ENCODE measurements at regions not wholly inside any gene's neighbourhood (a gene's known extent, or its start where the extent isn't known, plus 50 kb on each side); places are given as distances from the start of the nearest gene placed in this dataset.

GRCh38 chr21:35775778-35776544, 284.4 kb downstream of the SETD4 start:
- intact Hi-C loops (cut with DNase I), result no loop called here
- no peak overlapping the region for H3K4me3 ChIP-seq
- 65 to 75% (median 72%) methylated on average over 7 of the region's 7 CpGs for WGBS, 4 donors
- no peak for DNase-seq
- H3K27me3 ChIP-seq, result no peaks in the 10 kb centered on the region
- H3K4me1 ChIP-seq (replicated peaks in 1 of 2), result no peaks in the 10 kb centered on the region
- no peaks in the 10 kb centered on the region for H3K9me3 ChIP-seq (replicated peaks in 1 of 3)
- no peaks in the 10 kb centered on the region for H3K36me3 ChIP-seq (replicated peaks in 1 of 2)
- no peak for TF ChIP-seq POLR2A (IDR thresholded peaks at IDR 0.05)
- TF ChIP-seq, protein P1, sequence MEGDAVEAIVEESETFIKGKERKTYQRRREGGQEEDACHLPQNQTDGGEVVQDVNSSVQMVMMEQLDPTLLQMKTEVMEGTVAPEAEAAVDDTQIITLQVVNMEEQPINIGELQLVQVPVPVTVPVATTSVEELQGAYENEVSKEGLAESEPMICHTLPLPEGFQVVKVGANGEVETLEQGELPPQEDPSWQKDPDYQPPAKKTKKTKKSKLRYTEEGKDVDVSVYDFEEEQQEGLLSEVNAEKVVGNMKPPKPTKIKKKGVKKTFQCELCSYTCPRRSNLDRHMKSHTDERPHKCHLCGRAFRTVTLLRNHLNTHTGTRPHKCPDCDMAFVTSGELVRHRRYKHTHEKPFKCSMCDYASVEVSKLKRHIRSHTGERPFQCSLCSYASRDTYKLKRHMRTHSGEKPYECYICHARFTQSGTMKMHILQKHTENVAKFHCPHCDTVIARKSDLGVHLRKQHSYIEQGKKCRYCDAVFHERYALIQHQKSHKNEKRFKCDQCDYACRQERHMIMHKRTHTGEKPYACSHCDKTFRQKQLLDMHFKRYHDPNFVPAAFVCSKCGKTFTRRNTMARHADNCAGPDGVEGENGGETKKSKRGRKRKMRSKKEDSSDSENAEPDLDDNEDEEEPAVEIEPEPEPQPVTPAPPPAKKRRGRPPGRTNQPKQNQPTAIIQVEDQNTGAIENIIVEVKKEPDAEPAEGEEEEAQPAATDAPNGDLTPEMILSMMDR (IDR thresholded peaks at IDR 0.05), result no peak
- no peak overlapping the region for H3K27ac ChIP-seq

GRCh38 chr21:35770101-35770945, 290.0 kb downstream of the SETD4 start:
- TF ChIP-seq, protein P1 (IDR thresholded peaks at IDR 0.05), result no peak
- TF ChIP-seq POLR2A (IDR thresholded peaks at IDR 0.05), result no peak
- no peak for DNase-seq
- intact Hi-C loops (cut with DNase I), result no loop called here

DNA sequence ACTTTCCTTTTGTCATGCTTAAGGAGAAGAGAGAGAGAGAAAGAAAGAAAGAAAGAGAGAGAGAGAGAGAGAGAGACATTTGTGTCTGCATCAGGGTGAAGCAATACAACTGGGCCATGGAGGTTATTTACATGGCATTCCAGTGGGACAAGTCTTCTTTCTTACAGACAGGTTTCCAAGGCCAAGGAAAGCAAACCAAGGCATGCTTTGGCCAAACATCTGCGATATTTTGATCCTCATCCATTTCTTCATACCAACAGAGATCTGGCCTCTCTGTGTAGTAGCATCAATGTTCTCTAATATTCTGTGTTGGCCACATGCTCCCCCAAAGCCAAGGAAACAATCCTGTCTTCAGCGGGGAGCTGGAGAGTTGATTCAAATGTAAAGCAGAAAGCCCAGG, 292.1 kb downstream of the SETD4 start:
- intact Hi-C loops (cut with DNase I), result no loop called here
- H3K27me3 ChIP-seq, result no peaks in the 10 kb centered on the region
- DNase-seq, result no peak
- H3K9me3 ChIP-seq (replicated peaks in 1 of 3), result no peaks in the 10 kb centered on the region
- no peaks in the 10 kb centered on the region for H3K4me1 ChIP-seq (replicated peaks in 1 of 2)
- WGBS, 4 donors, result 65 to 76% (median 70%) methylated on average over 2 of the region's 2 CpGs
- TF ChIP-seq, protein P1 (IDR thresholded peaks at IDR 0.05), result no peak
- no peak for TF ChIP-seq POLR2A (IDR thresholded peaks at IDR 0.05)
- H3K36me3 ChIP-seq (replicated peaks in 1 of 2), result no peaks in the 10 kb centered on the region
- H3K4me3 ChIP-seq, result no peak overlapping the region
- H3K27ac ChIP-seq, result no peak overlapping the region

More at GRCh38 chr21:35770101-35770945, 290.0 kb downstream of the SETD4 start:
- Histone ChIP-seq H3K36me3 (replicated peaks in 1 of 2) (no peaks in the 10 kb centered on the region), H3K4me3 (no peak overlapping the region), H3K27ac (no peak overlapping the region), H3K9me3 (replicated peaks in 1 of 3) (no peaks in the 10 kb centered on the region), H3K4me1 (replicated peaks in 1 of 2) (no peaks in the 10 kb centered on the region), H3K27me3 (no peaks in the 10 kb centered on the region)
- WGBS, 4 donors, result 90 to 93% (median 92%) methylated on average over 4 of the region's 4 CpGs

- Histone ChIP-seq H3K4me3 (no peak overlapping the region), H3K36me3 (replicated peaks in 1 of 2) (no peaks in the 10 kb centered on the region), H3K27me3 (no peaks in the 10 kb centered on the region), H3K27ac (no peak overlapping the region), H3K9me3 (replicated peaks in 1 of 3) (no peaks in the 10 kb centered on the region), H3K4me1 (replicated peaks in 1 of 2) (no peaks in the 10 kb centered on the region)
- intact Hi-C loops (cut with DNase I), result no loop called here
- no peak for DNase-seq
- TF ChIP-seq, protein P1 (IDR thresholded peaks at IDR 0.05), result no peak
- no peak for TF ChIP-seq POLR2A (IDR thresholded peaks at IDR 0.05)
These were observed 295.7 kb downstream of the SETD4 start for GRCh38 chr21:35764586-35764985.

Measured in adrenal gland (tissue), 9 donors.